ENCODE measurements at regions not wholly inside any gene's neighbourhood (a gene's known extent, or its start where the extent isn't known, plus 50 kb on each side); places are given as distances from the start of the nearest gene placed in this dataset.
A peak's percentile ranks its signal among the peaks of the same experiment; 100 is the strongest.

- TF ChIP-seq BACH2 (CRISPR knock-in tag; IDR thresholded peaks at IDR 0.05; ENCODE audit: borderline replicate concordance) = no peak
- no peak for TF ChIP-seq CREB5 (CRISPR knock-in tag; IDR thresholded peaks at IDR 0.05; ENCODE audit: low read depth)
- no peak for TF ChIP-seq OSR1 (CRISPR knock-in tag; IDR thresholded peaks at IDR 0.05)
- TF ChIP-seq PPARA (CRISPR knock-in tag; IDR thresholded peaks at IDR 0.05; ENCODE audit: borderline replicate concordance) = no peak
These were observed 195.6 kb upstream of the OPRM1 start (continued) for GRCh38 chr6:153843420-153843819.

- no peak for TF ChIP-seq OSR1 (CRISPR knock-in tag; IDR thresholded peaks at IDR 0.05)
- no peak for TF ChIP-seq ZFP30 (CRISPR knock-in tag; IDR thresholded peaks at IDR 0.05)
- no peak for TF ChIP-seq RARB (CRISPR knock-in tag; IDR thresholded peaks at IDR 0.05)
- TF ChIP-seq ZNF8 (CRISPR knock-in tag; IDR thresholded peaks at IDR 0.05) = no peak
- no peak for TF ChIP-seq ZNF565 (CRISPR knock-in tag; conservative IDR thresholded peaks at IDR 0.05; ENCODE audit: low read depth)
- no peak for TF ChIP-seq ISL1 (CRISPR knock-in tag; IDR thresholded peaks at IDR 0.05)
- no peak for TF ChIP-seq TSHZ2 (CRISPR knock-in tag; IDR thresholded peaks at IDR 0.05)
- no peak for TF ChIP-seq ARNTL (CRISPR knock-in tag; IDR thresholded peaks at IDR 0.05; ENCODE audit: borderline replicate concordance, low read depth)
- no peak for TF ChIP-seq GLIS3 (CRISPR knock-in tag; IDR thresholded peaks at IDR 0.05)
- no peak for TF ChIP-seq CREB5 (CRISPR knock-in tag; IDR thresholded peaks at IDR 0.05; ENCODE audit: low read depth)
- TF ChIP-seq ESRRG (CRISPR knock-in tag; IDR thresholded peaks at IDR 0.05) = no peak
- TF ChIP-seq SNAI2 (CRISPR knock-in tag; IDR thresholded peaks at IDR 0.05) = no peak
- TF ChIP-seq CSDC2 (CRISPR knock-in tag; IDR thresholded peaks at IDR 0.05) = no peak
- ATAC-seq = no peak
These were observed 196.5 kb upstream of the OPRM1 start for GRCh38 chr6:153842491-153842890.

GRCh38 chr6:153840039-153840850 lies 198.8 kb upstream of the OPRM1 start:
- no peak for ATAC-seq
- TF ChIP-seq OSR1 (CRISPR knock-in tag; IDR thresholded peaks at IDR 0.05) (no peak), ISL1 (CRISPR knock-in tag; IDR thresholded peaks at IDR 0.05) (peak; percentile 72)

GRCh38 chr6:153832543-153832942 lies 206.5 kb upstream of the OPRM1 start:
- no peak for ATAC-seq
- TF ChIP-seq TCF4 (CRISPR knock-in tag; IDR thresholded peaks at IDR 0.05; ENCODE audit: borderline replicate concordance) (no peak), CSDC2 (CRISPR knock-in tag; IDR thresholded peaks at IDR 0.05) (no peak), TOX (CRISPR knock-in tag; IDR thresholded peaks at IDR 0.05; ENCODE audit: borderline replicate concordance) (no peak), SNAI2 (CRISPR knock-in tag; IDR thresholded peaks at IDR 0.05) (no peak), ZC3H10 (CRISPR knock-in tag; IDR thresholded peaks at IDR 0.05) (no peak), BACH2 (CRISPR knock-in tag; IDR thresholded peaks at IDR 0.05; ENCODE audit: borderline replicate concordance) (no peak), ESRRG (CRISPR knock-in tag; IDR thresholded peaks at IDR 0.05) (no peak), GLIS3 (CRISPR knock-in tag; IDR thresholded peaks at IDR 0.05) (no peak), PATZ1 (CRISPR knock-in tag; IDR thresholded peaks at IDR 0.05; ENCODE audit: borderline replicate concordance) (no peak), RARB (CRISPR knock-in tag; IDR thresholded peaks at IDR 0.05) (no peak)
